ENCODE measurements at regions not wholly inside any gene's neighbourhood (a gene's known extent, or its start where the extent isn't known, plus 50 kb on each side); places are given as distances from the start of the nearest gene placed in this dataset.

GRCh38 chr4:181647396-181648147 lies 595.6 kb upstream of the TENM3 start:
- DNase-seq, result no peak

DNA sequence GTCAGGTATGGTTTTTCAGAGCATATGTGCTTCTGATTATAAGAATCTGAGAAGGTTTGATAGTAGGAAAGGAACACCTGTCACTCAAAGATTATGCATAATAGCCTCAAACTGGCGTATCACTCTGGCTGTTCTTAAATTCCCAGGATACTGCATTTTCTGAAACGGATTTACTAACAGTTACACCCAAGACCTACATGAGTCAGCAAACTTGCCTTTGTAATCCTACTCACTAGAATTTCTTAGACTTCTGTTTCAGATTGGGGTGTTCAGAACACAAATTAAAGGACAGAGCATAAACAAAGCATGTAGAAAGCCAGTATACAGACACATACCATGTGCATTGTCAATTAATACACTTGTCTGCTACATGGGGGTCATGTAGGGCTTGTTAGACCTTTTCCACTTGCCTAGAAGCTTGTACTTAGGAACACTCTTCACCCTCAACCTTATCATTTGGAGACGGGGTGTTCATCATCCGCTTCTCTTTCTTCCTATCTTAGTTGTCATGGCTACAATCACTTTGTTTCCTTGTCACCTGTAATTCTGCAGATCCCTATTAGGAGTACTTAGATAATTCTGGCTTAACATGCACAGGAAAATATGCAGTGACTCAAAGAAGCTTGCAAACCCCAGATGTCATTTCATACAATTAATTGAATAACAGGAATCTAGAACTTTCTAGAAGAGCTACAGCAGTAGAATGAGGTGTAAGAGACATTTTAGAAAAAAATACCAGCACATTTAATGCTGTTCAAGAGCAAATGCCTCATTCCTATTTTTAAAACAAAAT lies 593.0 kb upstream of the TENM3 start:
- no peak for DNase-seq

DNA sequence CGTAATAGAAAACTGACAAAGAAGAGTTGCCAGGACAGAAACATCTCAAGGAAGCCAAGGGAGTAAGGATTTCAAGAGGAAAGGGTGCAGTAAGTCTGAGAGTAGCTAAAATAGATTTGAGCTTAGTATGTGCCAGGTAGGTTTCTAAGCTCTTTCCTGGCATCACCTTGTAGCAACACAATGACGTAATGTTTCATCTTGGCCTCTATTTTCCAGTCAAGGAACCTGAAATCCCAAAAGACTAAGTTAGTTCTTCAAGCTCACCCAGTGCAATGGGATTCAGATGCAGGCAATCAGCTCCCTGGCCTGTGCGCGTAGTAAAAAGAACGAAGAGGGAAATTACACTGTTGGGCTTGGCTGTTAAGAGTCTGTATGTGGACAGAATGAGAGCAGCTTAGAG lies 586.5 kb upstream of the TENM3 start:
- no peak for DNase-seq

GRCh38 chr4:181659202-181659601 lies 584.0 kb upstream of the TENM3 start:
- DNase-seq, result no peak

- no peak for DNase-seq
Observed at GRCh38 chr4:181659876-181660275, 583.3 kb upstream of the TENM3 start.

- DNase-seq, result no peak
Observed at GRCh38 chr4:181661090-181661489, 582.1 kb upstream of the TENM3 start.

DNA sequence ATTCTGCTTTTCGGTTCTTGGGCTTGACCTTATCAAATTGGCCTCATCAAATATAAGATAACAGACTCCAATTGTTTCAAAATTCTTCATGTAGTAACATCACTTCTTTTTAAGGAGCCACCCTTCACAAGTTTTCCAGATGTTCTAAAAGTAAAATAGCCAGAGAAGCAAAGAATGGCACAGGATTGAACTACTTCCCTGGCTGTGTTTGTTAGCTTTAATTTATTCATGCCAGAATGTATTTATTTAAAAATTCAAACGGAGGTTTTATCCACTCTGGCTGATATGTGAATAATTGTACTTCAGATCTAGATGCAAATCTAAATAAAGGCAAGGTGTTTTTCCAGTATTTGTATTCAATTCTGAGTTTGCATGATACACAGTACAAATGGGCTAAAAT lies 581.3 kb upstream of the TENM3 start:
- DNase-seq, result no peak

DNA sequence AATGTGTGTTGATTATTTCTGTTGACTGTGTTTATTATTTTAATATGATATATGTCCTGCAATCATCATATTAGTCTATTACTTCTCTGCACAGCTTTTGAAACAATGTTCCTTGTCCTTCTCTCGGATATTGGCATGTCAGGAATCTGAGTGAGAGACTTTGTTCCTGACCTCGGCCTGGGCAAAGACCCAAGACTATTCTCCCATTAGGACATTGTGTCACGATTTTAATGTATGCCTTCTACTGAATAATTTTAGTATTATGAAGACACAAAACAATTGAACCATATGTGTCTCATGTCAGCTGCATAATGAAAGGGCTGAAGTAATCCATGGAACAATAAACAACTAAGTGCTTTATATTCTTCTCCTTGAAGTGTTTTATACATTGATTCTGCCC lies 580.8 kb upstream of the TENM3 start:
- no peak for DNase-seq

DNA sequence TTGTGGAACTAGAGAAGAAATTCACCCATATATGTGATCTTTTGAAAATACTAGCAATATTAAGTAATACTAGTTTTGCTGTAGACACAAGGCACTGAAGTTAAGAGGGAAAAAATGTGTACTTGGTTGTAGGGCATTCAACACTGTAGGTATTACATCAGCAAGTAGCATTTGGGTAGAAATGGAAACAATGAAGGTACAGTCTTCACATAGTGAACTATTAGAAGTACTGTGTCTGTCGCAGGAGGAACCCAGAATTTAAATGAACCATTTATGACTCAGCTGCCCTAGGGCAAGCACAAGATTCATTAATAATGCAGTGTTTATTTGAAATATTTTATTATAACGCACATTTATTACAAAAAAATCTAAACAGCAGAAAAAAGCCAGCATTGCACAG lies 572.7 kb upstream of the TENM3 start:
- DNase-seq, result no peak

- no peak for DNase-seq
Observed at GRCh38 chr4:181671672-181672071, 571.5 kb upstream of the TENM3 start.

- DNase-seq, result no peak
Observed at GRCh38 chr4:181672751-181673150, 570.5 kb upstream of the TENM3 start.

- DNase-seq, result no peak
Observed at GRCh38 chr4:181674315-181674875, 568.8 kb upstream of the TENM3 start.

DNA sequence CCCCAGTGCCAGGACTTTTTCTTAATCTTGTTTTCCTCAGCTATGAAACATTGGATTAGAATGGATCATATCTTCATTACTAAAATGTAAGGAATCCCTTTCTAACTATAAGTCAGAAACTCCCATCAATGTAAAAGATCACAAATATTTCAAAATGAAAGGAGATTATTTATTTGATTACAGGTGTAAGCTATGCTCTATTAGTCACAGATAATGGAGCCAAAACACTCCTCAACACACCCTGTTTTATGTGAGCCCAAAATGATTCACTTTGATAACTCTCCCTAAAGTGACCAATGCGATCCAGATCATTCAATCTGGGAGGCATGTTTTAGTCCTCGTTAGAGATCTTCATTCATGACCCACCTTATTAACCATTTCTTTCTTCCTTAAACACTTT lies 566.7 kb upstream of the TENM3 start:
- no peak for DNase-seq

DNA sequence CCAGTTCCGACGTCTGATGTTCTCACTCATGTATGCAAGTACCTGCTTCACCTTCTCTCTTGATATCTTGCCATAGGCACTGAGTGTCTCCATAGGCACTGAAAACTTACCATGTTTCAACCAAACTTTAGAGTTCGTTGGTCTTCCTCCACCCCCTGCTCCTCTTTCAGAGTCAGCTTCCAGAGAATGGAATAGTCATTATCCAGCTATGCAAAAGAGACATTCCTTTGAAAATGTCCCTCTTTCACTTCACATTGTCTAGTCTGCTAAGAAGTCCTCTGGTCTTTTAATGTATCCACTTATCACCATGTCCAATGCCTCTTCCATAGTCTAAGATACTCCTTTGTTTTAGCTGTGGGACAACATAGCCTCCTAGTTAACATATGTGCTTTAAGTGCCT lies 566.0 kb upstream of the TENM3 start:
- DNase-seq, result no peak

- no peak for DNase-seq
Observed at GRCh38 chr4:181677621-181678020, 565.6 kb upstream of the TENM3 start.

GRCh38 chr4:181679754-181680153 lies 563.4 kb upstream of the TENM3 start:
- no peak for DNase-seq

GRCh38 chr4:181682367-181683047 lies 560.7 kb upstream of the TENM3 start:
- DNase-seq, result no peak

GRCh38 chr4:181684310-181684709 lies 558.9 kb upstream of the TENM3 start:
- no peak for DNase-seq

- DNase-seq, result no peak
Observed at GRCh38 chr4:181685461-181685860, 557.7 kb upstream of the TENM3 start.

- DNase-seq, result no peak
Observed at GRCh38 chr4:181685911-181686310, 557.3 kb upstream of the TENM3 start.

DNA sequence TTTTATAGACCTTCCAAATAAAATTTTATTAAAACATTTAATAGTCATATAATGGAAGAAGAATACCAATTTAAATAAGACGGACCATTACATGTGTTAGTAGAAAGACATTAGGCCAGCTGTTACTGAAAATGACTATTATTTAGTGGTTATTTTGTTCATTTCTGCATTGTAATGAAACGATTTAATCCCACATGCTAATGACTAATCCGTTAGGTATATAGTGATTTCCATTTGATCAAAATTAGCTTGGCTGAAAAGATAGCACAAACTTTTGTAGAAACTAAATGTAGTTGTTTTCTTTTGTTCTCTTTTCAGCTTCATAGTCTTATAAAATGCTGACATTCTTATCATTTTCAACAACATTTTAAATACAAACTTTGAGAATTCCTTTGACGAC lies 556.1 kb upstream of the TENM3 start:
- DNase-seq, result no peak

DNA sequence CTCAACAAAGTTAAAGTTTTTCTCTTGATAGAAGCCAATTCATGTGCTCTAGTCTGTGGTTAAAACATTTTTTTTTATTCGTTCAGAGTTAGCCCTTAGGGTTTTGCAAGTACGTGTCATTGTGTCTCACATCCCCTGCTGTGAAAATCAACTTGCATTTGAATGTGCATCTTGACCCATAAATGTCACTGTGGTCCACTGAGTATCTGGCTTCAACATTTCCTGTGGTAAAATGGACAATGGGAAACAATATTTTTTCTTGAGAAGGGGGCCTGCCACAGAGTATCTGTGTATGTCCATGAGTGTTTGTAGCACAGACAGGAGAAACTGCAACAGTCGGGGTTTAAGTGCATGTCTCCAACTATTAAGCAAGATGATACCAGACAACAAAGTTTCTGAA lies 554.8 kb upstream of the TENM3 start:
- DNase-seq, result no peak

DNA sequence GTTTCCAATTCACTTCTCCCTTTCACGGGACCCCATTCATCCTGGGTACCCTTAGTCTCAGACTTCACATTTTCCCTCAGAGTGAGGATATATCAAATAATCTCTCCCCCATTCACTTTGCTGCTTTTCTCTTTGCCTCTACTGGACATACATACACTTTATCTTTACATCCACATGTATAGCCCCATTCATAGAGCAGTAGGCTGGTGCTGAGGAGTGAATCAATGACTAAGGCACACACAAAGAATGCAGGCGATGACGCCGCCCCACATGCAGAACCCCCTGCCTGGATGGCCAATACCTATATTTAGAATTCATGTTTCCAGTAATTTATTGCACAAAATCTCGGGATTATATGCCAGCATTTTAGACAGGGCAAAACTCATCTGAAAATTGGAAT lies 554.3 kb upstream of the TENM3 start:
- no peak for DNase-seq

DNA sequence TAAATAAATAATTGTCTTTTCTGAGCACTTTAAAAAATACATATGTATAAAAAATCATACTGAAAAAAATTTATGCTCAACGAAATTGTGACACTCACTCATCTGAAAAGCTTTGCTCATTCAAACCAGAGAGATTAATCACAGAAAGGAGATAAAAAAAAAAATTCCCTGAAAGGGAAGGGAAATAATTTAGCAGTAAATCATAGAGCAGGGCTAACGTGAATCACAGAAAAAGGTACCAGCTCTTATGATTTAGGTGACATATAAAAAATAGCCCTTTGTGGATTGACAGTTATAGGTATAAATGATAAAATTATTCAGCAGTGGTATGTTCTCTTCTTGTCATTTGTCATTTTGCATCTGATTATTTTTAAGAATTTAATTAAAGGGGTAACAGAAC lies 552.7 kb upstream of the TENM3 start:
- DNase-seq, result no peak
